Gastrocnemius medialis (tissue), 4 donors: ENCODE measurements at regions not wholly inside any gene's neighbourhood (a gene's known extent, or its start where the extent isn't known, plus 50 kb on each side); places are given as distances from the start of the nearest gene placed in this dataset.

Source experiments
- ATAC-seq, 2 donors: fragments of 150-250 bp; one replicate each; pipeline ENCODE4 v1.9.1; 2016
- DNase-seq, 2 donors: peaks; one replicate each; pipeline ENCODE4 v3.0.0-alpha.2; 2019
- H3K27ac ChIP-seq, 4 donors: fragments of 200-600 bp; sonication (generic); 1 replicate in 1 of 4; 2 replicates in 3 of 4; pipeline ENCODE4 v1.5.1; 2016 to 2018; ENCODE audit warnings: mild to moderate bottlenecking in 2 of 4, moderate library complexity in 1 of 4
- H3K27me3 ChIP-seq, 3 donors: fragments of 200-600 bp; sonication (generic) in 2 of 3; 1 replicate in 1 of 3; 2 replicates in 2 of 3; pipeline versions ENCODE4 v1.5.1 to v1.6.0; 2016 to 2019; ENCODE audit warnings: mild to moderate bottlenecking in 1 of 3, moderate library complexity in 1 of 3
- H3K36me3 ChIP-seq, 2 donors: fragments of 200-600 bp; sonication (generic) in 1 of 2; one replicate each; pipeline ENCODE4 v1.5.1; 2017 to 2018
- H3K4me1 ChIP-seq, 2 donors: fragments of 200-600 bp; sonication (generic) in 1 of 2; one replicate each; pipeline ENCODE4 v1.5.1; 2016 to 2017; ENCODE audit warnings: mild to moderate bottlenecking in 2 of 2
- H3K4me3 ChIP-seq, 4 donors: fragments of 200-600 bp; sonication (generic) in 3 of 4; 1 replicate in 1 of 4; 2 replicates in 3 of 4; pipeline ENCODE4 v1.5.1; 2016 to 2019; ENCODE audit warnings: mild to moderate bottlenecking in 2 of 4
- H3K9me3 ChIP-seq, 3 donors: fragments of 200-600 bp; sonication (generic) in 2 of 3; 1 replicate in 1 of 3; 2 replicates in 2 of 3; pipeline ENCODE4 v1.5.1; 2016 to 2019
- POLR2A ChIP-seq, 2 donors: fragments of 450-650 bp; IDR thresholded peaks; one replicate each; pipeline ENCODE4 v1.6.1; 2017; ENCODE audit warnings: antibody characterized with exemption in 2 of 2, mild to moderate bottlenecking in 2 of 2, moderate library complexity in 2 of 2
- in situ Hi-C, 4 donors: fragments of 200-750 bp; cut with MboI; loops; one replicate each; pipeline versions ENCODE4 v1.15.0 to v1.8.0; 2017; ENCODE audit warnings: low sequenced_read_pairs in 4 of 4
- intact Hi-C: fragments of 100-400 bp; cut with DNase I; formaldehyde crosslinking; loops from one replicate; pipeline ENCODE4 v1.15.1; 2023; ENCODE audit warnings: low total_unique reads
- TF ChIP-seq, protein P1 (sequence below), 5 experiments: fragments of 450-650 bp in 3 of 5; fragments of 200-600 bp in 2 of 5; sonication (generic) in 2 of 5; IDR thresholded peaks in 4 of 5; conservative IDR thresholded peaks in 1 of 5; 1 replicate in 4 of 5; 2 replicates in 1 of 5; pipeline ENCODE4 v1.5.1; 2016 to 2019; ENCODE audit warnings: antibody characterized with exemption in 5 of 5, mild to moderate bottlenecking in 3 of 5, moderate library complexity in 3 of 5

DNA sequence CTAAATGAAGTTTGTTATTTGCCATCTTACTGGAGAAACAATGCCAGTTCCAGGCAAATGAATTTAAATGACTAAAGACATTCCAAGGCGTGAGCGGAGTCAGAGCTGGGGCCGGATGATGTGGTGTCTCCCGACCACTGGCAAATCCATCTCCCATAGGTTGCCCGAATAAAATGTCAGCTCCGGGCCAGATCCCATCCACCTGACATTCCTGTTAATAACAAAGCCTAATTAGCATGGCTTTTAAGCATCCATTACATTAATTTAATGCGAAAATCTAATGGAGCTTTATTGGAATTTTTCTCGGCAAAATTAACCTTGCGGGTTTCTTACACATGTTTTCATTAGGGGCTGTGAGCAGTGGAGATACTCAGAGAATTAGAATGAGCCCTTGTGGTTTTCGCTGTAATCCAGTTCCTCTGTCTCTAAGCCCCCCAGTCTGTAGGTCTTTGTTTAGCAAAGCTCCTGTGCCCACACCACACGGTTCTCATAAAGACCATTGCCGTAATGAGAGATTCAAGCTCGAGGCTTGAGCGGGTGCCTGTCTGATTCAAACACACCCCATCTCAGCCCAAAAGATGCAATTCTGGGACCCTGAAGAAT, 123.3 kb downstream of the CCT6B start:
- DNase-seq (no peak), ATAC-seq (no peak)
- Histone ChIP-seq H3K36me3 (no peaks in the 10 kb centered on the region), H3K27ac (no peak overlapping the region), H3K9me3 (no peaks in the 10 kb centered on the region), H3K27me3 (no peaks in the 10 kb centered on the region), H3K4me3 (no peak overlapping the region), H3K4me1 (no peaks in the 10 kb centered on the region)
- no peak for TF ChIP-seq POLR2A (IDR thresholded peaks at IDR 0.05)
- in situ Hi-C loops (loop anchor here in 1 of 4 donors (25.0 kb wide), 1 partner anchor 274 kb away; the partner anchor contains the start of genes FNDC8 and RAD51D), intact Hi-C loops (no loop called here)

DNA sequence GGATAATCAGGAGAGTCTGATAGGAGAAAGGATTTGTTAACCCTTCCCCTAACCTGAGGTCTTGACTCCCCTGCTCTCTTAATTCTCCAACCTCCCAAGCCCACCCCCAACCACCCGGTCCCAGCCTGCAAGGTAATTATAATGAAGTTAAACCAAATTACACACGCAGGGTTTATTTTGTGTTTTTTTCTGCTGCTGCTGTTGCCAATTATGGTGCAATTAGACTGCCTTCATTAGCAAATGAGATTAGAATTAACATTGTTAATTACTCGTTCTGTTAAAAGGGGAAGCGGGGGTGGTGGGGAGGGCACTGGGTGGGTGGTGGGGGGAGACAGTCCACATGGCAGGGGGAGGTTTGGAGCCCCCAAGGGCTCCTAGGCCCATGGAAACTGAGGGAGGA, 128.9 kb downstream of the CCT6B start:
- intact Hi-C loops, result no loop called here
- no peak for ATAC-seq
- in situ Hi-C loops, result loop anchor here in 1 of 4 donors (25.0 kb wide), 1 partner anchor 280 kb away; the partner anchor contains the start of genes FNDC8 and RAD51D
- H3K9me3 ChIP-seq, result no peaks in the 10 kb centered on the region
- DNase-seq, result no peak
- H3K4me3 ChIP-seq, result no peak overlapping the region
- no peak overlapping the region for H3K27ac ChIP-seq
- H3K36me3 ChIP-seq, result no peaks in the 10 kb centered on the region
- no peak for TF ChIP-seq POLR2A (IDR thresholded peaks at IDR 0.05)
- TF ChIP-seq, protein P1, sequence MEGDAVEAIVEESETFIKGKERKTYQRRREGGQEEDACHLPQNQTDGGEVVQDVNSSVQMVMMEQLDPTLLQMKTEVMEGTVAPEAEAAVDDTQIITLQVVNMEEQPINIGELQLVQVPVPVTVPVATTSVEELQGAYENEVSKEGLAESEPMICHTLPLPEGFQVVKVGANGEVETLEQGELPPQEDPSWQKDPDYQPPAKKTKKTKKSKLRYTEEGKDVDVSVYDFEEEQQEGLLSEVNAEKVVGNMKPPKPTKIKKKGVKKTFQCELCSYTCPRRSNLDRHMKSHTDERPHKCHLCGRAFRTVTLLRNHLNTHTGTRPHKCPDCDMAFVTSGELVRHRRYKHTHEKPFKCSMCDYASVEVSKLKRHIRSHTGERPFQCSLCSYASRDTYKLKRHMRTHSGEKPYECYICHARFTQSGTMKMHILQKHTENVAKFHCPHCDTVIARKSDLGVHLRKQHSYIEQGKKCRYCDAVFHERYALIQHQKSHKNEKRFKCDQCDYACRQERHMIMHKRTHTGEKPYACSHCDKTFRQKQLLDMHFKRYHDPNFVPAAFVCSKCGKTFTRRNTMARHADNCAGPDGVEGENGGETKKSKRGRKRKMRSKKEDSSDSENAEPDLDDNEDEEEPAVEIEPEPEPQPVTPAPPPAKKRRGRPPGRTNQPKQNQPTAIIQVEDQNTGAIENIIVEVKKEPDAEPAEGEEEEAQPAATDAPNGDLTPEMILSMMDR (IDR thresholded peaks at IDR 0.05 in 4 of 5, conservative IDR thresholded peaks at IDR 0.05 in 1 of 5), result no peak
- no peaks in the 10 kb centered on the region for H3K27me3 ChIP-seq
- H3K4me1 ChIP-seq, result no peaks in the 10 kb centered on the region

DNA sequence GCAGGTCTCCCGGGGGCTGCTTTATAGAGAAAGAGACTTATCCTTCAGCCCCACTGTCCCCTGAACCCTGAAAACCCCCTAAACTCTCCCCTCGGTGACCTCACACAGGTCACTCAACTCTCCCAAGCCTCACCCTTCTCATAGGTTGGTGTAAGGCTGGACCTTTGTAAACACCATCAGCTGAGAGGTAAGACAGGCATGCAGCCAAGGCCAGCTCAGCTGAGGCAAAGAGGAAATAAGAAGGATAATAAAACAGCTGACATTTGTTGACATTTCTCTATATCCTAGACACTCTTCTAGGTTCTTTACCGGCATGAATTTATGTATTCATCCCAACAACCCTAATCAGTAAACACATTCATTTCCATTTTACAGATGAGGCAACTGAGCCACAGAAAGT, 134.3 kb downstream of the CCT6B start:
- no peak for TF ChIP-seq POLR2A (IDR thresholded peaks at IDR 0.05)
- TF ChIP-seq, protein P1 (IDR thresholded peaks at IDR 0.05 in 4 of 5, conservative IDR thresholded peaks at IDR 0.05 in 1 of 5), result no peak
- Histone ChIP-seq H3K36me3 (no peaks in the 10 kb centered on the region), H3K27me3 (no peaks in the 10 kb centered on the region), H3K27ac (no peak overlapping the region), H3K4me3 (no peak overlapping the region), H3K9me3 (no peaks in the 10 kb centered on the region), H3K4me1 (no peaks in the 10 kb centered on the region)
- in situ Hi-C loops (loop anchor here in 1 of 4 donors (25.0 kb wide), 1 partner anchor 285 kb away; the partner anchor contains the start of genes FNDC8 and RAD51D), intact Hi-C loops (no loop called here)
- DNase-seq (no peak), ATAC-seq (no peak)

DNA sequence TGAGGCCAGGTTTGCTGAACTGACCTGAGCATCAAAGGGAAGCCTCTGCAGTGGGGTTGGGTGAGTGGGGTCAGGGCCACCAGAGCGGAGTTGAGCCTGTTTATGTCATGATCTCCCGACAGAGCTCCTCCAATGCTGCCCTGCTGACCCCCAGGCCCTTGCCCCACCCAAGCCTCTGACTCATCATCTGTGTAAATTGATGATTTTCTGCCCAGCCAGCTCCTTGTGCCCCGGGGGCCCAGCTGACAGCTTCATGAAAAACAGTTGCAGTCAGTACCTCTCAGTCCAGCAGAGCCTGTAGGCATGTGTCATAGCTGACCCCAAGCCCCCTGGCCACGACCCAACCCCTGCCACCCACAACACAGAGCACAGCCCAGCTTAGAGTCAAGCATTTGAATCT, 134.9 kb downstream of the CCT6B start:
- no peak overlapping the region for H3K27ac ChIP-seq
- H3K4me1 ChIP-seq, result no peaks in the 10 kb centered on the region
- no peaks in the 10 kb centered on the region for H3K9me3 ChIP-seq
- TF ChIP-seq POLR2A (IDR thresholded peaks at IDR 0.05), result no peak
- TF ChIP-seq, protein P1 (IDR thresholded peaks at IDR 0.05 in 4 of 5, conservative IDR thresholded peaks at IDR 0.05 in 1 of 5), result no peak
- H3K36me3 ChIP-seq, result no peaks in the 10 kb centered on the region
- ATAC-seq (no peak), DNase-seq (no peak)
- H3K27me3 ChIP-seq, result no peaks in the 10 kb centered on the region
- no peak overlapping the region for H3K4me3 ChIP-seq
- intact Hi-C loops, result no loop called here
- in situ Hi-C loops, result loop anchor here in 1 of 4 donors (25.0 kb wide), 1 partner anchor 286 kb away; the partner anchor contains the start of genes FNDC8 and RAD51D

DNA sequence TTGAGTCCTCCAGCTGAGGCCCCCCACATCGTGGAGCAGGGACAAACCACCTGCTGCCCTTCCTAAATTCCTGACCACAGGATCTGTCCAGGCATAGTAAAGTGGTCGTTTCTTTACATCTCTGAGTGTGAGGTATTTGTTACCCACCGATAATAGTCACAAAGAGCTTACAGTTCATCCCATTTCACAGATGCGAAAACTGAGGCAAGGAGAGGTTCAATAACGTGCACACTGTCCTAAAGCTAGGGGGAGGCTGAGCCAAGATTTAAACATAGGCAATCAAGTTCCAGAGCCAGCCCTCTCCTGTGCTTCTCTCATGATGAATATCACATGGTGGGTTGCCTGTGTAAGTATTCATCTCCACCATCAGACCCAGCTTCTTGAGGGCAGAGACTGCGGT, 135.4 kb downstream of the CCT6B start:
- no peak for DNase-seq
- Histone ChIP-seq H3K9me3 (no peaks in the 10 kb centered on the region), H3K27me3 (no peaks in the 10 kb centered on the region), H3K36me3 (no peaks in the 10 kb centered on the region), H3K4me3 (no peak overlapping the region), H3K27ac (no peak overlapping the region), H3K4me1 (no peaks in the 10 kb centered on the region)
- no peak for ATAC-seq
- TF ChIP-seq POLR2A (IDR thresholded peaks at IDR 0.05), result no peak
- TF ChIP-seq, protein P1 (IDR thresholded peaks at IDR 0.05 in 4 of 5, conservative IDR thresholded peaks at IDR 0.05 in 1 of 5), result no peak
- in situ Hi-C loops, result loop anchor here in 1 of 4 donors (25.0 kb wide), 1 partner anchor 286 kb away; the partner anchor contains the start of genes FNDC8 and RAD51D
- intact Hi-C loops, result no loop called here
